ENCODE measurements at regions not wholly inside any gene's neighbourhood (a gene's known extent, or its start where the extent isn't known, plus 50 kb on each side); places are given as distances from the start of the nearest gene placed in this dataset.

DNA sequence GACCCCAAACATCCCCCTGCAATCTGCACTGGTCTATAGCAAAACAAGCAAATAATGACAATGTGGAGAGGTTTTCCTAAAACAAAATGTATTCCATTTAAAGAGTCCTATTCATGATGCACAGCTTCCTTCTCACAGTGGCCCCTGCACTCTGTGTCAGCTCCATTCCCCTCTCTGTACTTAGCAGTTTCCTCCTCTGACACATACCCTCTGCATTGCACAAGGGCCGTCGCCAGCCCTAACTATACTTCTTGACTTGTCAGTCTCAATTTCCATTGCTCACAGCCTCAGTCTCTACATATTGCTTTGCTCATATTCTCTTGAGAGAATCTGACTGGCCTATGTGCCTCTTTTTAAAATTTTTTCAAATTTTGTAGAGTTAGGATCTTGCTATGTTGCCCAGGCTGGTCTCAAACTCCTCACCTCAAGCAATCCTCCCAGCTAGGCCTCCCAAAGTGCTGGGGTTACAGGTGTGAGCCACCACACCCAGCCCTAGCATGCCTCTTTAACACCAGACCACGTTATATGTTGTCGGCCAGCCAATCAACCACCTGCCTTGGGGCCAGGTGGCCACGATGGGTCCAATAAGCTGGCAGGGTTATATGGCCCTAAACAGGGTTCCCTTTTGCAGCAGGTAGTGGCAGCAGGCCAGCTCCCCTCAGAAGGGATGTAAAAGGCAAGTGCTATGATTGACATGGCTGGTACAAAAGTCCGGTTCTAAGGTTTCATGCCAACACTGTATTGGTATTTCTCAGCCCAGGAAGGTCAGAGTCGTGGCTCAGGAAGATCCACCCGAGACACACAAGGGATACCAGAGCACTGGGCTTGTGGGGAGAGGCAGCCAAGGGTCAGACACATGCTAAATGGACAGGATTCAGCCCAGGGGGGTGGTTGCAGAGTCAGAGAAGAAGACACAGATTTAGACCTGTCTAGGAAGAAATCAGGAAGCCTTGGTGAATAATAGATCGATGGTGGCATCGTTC lies 59.0 kb upstream of the SMAD3 start:
- no peak for DNase-seq

DNA sequence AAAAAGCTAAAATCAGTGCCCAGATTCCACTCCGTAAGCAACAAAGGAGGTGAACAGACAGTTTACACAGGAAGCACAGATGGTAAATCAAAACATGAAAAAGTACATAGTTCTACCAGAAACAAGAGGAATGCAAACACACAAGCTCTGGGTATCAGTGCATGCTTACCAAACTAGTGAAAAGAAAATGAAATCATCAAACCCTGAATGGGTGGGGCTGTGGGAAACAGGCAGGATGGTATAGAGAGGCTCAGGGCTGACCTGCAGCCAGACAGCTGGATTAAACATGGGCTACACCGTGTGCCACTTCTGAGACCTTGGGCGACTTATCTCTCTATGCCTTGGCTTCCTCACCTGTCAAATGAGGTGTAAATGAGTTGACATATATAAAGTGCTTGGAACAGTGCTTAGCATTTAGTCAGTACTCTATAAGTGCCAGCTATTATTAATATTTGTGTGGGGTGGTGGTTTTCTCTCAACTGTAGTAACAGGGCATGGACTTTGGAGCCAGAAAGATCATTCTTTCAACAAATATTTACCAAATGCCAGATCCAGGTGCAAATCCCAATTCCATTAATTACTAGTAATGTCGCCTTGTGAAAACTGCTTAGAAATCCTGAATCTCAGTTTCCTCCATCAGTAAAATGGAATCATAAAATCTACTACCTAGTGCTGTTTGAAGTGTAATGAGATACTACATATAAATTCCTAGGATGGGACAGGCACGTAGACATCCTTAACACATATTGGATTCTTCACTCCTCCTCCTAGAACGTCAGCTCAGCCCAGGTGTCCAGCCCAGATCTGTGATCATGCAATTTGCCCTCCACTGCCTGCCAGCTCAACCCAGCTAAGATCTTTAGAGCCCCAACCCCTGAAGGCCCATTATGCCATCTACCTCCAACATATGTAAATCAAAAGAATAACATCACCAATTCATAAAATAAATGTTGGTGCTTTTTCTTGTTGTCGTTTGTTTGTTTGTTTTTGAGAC lies 55.5 kb upstream of the SMAD3 start:
- DNase-seq, result no peak

DNA sequence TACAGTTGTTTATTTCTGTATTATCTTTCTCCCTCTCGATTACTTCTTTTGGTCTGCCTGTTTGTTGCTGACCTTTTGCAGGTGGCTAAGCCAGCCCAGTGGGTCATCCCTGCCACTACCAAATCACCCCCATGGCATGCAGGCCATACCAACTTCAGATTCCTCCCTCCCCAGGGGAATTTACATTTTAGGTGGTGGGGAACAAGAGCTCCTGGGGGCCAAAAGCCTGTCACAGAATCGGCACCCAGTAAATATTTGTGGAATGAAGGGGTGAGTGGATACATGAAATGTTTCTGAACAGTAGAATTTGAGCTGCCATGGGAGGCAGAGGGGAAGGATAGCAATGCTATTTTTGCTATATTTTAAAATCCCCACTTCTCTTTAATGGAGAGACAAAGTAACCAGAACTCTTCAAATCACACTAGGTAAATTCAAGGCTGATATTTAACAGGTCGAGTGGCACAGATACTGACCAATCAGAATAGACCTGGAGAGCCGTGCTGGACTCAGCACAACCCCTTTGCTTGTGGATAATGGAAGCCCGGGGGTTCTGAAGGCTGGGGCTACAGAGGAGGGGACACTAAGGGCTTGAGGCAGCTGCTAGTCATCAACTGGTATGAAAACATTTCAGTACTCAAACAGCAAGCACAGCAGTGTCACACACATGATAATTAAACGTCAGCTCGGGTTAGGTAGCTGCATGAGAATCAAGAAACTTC lies 54.3 kb upstream of the SMAD3 start:
- no peak for DNase-seq

DNA sequence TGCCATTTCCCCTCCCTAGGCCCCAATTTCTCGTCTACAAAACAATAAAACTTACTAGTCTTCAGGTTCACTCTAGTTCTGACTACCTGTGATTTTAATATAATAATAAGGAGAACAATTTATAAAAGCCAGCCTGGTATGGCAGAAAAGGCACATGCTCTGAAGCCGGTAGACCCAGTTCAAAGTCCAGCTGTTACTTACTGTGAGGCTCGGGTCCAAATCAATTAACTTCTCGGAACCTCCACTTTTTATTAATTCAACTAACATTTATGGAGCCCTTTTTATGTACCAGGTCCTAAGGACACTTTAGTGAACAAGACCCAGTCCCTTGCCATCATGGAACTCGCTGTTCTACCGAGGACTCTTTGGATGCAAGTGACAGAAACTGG lies 53.8 kb upstream of the SMAD3 start:
- no peak for DNase-seq

DNA sequence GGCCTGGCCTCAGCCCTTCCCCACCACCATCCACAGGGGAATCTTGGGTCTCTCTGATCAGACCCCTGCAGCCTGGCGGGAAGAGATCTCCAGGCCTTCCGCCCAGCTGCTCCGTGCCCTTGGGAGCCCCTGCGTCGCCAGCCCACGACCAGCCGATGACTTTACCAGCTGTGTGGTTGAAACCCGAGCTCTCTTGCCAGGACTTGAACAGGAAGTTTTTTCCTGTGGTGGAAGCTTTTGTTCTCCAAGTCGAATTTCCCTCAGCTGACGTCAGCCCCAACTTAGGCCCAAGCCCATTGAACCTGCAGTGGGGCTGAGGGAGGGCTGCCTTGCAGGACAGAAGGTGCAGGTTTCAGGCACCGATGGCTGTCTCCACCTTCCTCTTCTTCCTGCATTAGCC lies 51.7 kb upstream of the SMAD3 start:
- DNase-seq, result no peak

Data from activated CD8-positive, alpha-beta memory T cell treated with anti-CD3 and anti-CD28 coated beads for 24 hours (primary cell).